ENCODE measurements at regions not wholly inside any gene's neighbourhood (a gene's known extent, or its start where the extent isn't known, plus 50 kb on each side); places are given as distances from the start of the nearest gene placed in this dataset.

DNA sequence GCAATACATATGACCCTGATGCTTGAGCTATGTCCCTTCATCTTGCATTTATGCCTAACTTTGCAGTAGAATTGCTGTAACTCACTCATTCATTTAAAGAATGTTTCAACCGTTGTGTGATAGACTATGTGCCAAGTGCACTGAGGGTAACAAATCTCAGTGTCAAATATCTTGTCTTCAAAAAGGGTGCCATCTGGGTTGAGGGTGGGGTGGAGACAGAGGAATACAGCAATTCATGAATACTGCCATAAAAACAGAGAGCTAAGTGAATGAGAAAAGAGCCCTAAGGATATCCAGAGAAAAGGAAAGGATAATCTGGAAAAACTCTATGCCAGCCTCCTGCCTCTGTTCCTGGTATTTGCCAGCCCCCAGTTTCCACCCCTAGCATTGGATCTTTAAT, 1534.4 kb upstream of the PIK3C3 start:
- Histone ChIP-seq H3K27ac (no peak overlapping the region), H3K36me3 (no peaks in the 10 kb centered on the region), H3K27me3 (no peaks in the 10 kb centered on the region), H3K9me3 (no peaks in the 10 kb centered on the region), H3K4me3 (no peak overlapping the region), H3K4me1 (no peaks in the 10 kb centered on the region)
- ATAC-seq (ENCODE audit: low FRiP score in 2 of 2) (no peak), DNase-seq (no peak)
- TF ChIP-seq, protein P1, sequence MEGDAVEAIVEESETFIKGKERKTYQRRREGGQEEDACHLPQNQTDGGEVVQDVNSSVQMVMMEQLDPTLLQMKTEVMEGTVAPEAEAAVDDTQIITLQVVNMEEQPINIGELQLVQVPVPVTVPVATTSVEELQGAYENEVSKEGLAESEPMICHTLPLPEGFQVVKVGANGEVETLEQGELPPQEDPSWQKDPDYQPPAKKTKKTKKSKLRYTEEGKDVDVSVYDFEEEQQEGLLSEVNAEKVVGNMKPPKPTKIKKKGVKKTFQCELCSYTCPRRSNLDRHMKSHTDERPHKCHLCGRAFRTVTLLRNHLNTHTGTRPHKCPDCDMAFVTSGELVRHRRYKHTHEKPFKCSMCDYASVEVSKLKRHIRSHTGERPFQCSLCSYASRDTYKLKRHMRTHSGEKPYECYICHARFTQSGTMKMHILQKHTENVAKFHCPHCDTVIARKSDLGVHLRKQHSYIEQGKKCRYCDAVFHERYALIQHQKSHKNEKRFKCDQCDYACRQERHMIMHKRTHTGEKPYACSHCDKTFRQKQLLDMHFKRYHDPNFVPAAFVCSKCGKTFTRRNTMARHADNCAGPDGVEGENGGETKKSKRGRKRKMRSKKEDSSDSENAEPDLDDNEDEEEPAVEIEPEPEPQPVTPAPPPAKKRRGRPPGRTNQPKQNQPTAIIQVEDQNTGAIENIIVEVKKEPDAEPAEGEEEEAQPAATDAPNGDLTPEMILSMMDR (IDR thresholded peaks at IDR 0.05), result no peak
- no peak for TF ChIP-seq POLR2AphosphoS5 (IDR thresholded peaks at IDR 0.05)
- no peak for TF ChIP-seq POLR2A (IDR thresholded peaks at IDR 0.05)
- no peak for TF ChIP-seq EP300 (IDR thresholded peaks at IDR 0.05)
- WGBS, 2 donors, result 64 to 77% methylated on average over 1 of the region's 1 CpG

DNA sequence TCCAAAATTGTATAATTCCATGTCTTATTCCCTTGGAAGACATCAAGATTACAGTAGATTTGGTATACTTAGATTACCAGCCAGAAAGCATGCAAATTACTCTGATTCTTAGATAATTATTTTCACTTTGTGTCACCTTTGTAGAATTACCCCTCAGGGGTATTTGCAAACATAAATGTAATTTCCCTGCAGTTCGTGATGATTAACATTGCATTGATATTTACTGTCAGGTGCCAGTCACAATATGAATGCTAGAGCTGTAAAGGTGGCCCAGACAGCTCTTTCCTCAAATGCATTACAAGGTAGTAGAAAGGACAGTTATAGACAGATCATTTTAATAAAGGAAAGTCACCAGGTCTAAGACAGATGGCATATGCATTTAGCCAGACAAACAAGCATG, 1537.5 kb upstream of the PIK3C3 start:
- Histone ChIP-seq H3K27ac (no peak overlapping the region), H3K4me1 (no peaks in the 10 kb centered on the region), H3K9me3 (no peaks in the 10 kb centered on the region), H3K4me3 (no peak overlapping the region), H3K27me3 (no peaks in the 10 kb centered on the region), H3K36me3 (no peaks in the 10 kb centered on the region)
- 58 to 62% methylated on average over 1 of the region's 1 CpG for WGBS, 2 donors
- no peak for DNase-seq
- ATAC-seq (ENCODE audit: low FRiP score in 2 of 2), result no peak
- TF ChIP-seq, protein P1 (IDR thresholded peaks at IDR 0.05), result no peak
- no peak for TF ChIP-seq EP300 (IDR thresholded peaks at IDR 0.05)
- TF ChIP-seq POLR2A (IDR thresholded peaks at IDR 0.05), result no peak
- TF ChIP-seq POLR2AphosphoS5 (IDR thresholded peaks at IDR 0.05), result no peak

DNA sequence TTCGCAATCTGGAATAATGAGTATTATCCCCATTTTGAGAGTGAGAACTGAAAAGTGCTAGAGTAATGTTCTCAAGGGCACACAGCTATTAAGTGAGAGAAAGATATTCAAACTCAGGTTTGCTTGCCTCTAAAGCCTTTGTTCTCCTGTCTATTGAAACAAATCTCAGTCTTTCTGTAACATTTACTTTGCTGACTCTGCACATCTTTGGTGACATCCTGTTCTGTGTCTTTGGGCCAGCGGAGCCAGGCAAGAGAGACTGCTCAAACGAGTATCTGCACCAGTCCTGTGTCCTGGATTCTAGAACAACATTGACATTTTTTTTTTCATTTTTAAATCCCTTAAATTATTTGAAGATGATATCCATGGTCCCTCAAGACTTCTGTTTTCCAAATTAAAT, 1539.2 kb upstream of the PIK3C3 start:
- Histone ChIP-seq H3K36me3 (no peaks in the 10 kb centered on the region), H3K9me3 (no peaks in the 10 kb centered on the region), H3K27ac (no peak overlapping the region), H3K27me3 (no peaks in the 10 kb centered on the region), H3K4me3 (no peak overlapping the region), H3K4me1 (no peaks in the 10 kb centered on the region)
- no peak for ATAC-seq (ENCODE audit: low FRiP score in 2 of 2)
- TF ChIP-seq POLR2AphosphoS5 (IDR thresholded peaks at IDR 0.05) (no peak), EP300 (IDR thresholded peaks at IDR 0.05) (no peak), POLR2A (IDR thresholded peaks at IDR 0.05) (no peak)
- TF ChIP-seq, protein P1 (IDR thresholded peaks at IDR 0.05), result no peak
- no peak for DNase-seq
- WGBS, 2 donors, result 60 to 65% methylated on average over 3 of the region's 3 CpGs

DNA sequence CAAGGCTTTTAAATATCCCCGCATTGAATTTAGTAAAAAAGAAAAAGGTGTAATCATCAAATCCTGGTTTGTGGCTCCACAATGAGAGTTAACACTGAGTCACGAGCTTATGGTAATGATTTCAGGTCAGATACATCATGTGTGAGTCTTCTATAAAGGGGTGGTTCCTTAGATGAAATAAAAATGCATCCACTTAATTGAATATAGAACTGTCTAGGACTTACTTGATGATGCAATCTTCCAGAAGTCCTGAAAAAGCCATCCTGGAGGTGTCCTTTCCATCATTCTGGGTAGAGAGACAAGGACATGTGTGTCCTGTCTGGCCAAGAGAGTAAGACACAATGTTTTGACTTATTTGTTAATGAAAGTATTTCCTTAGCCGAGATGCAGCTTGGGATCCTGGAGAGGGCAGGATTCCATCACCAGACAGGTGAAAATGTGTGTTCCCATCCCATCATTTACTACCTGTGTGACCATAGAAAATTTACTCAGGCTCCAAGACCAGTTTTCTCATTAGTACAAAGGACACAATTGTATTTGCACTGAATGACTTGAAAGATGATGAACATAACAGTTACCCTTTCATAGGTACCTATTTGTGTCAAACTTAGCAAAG, 1539.8 kb upstream of the PIK3C3 start:
- Histone ChIP-seq H3K4me3 (no peak overlapping the region), H3K36me3 (no peaks in the 10 kb centered on the region), H3K27me3 (no peaks in the 10 kb centered on the region), H3K9me3 (no peaks in the 10 kb centered on the region), H3K4me1 (no peaks in the 10 kb centered on the region), H3K27ac (no peak overlapping the region)
- WGBS, 2 donors, result 72 to 77% methylated on average over 3 of the region's 3 CpGs
- ATAC-seq (ENCODE audit: low FRiP score in 2 of 2), result no peak
- no peak for DNase-seq
- TF ChIP-seq, protein P1 (IDR thresholded peaks at IDR 0.05), result no peak
- TF ChIP-seq EP300 (IDR thresholded peaks at IDR 0.05) (no peak), POLR2A (IDR thresholded peaks at IDR 0.05) (no peak), POLR2AphosphoS5 (IDR thresholded peaks at IDR 0.05) (no peak)

DNA sequence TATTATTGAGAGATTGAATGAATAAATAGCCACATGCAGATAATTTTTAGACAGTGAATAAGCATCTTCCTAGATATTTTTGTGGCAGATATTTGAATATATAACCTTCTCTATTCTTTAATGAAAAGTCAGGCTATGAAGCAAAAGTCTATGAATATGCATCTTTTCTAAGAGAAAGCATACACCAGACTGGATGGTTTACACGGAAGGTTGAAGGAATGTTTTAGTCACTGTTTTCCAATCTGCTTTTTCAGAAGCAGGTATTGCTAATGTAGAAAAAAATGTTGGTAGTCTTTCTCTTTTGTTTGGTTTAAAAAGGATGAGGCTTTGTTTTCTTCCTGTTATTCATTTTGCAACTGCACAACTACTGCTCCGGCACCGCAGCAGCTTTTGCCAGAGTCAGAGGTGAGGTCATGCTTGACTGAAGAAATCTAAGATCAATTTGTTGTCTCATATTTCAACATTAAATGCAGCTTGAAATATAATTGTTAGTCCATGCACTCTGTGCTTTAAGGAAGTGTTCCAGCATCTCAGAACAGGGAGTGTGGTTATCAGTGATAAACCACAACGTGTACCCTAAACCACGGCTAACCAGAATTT, 1540.8 kb upstream of the PIK3C3 start:
- Histone ChIP-seq H3K9me3 (no peaks in the 10 kb centered on the region), H3K4me1 (no peaks in the 10 kb centered on the region), H3K36me3 (no peaks in the 10 kb centered on the region), H3K27me3 (no peaks in the 10 kb centered on the region), H3K4me3 (no peak overlapping the region), H3K27ac (no peak overlapping the region)
- 29 to 48% methylated on average over 5 of the region's 5 CpGs for WGBS, 2 donors
- no peak for ATAC-seq (ENCODE audit: low FRiP score in 2 of 2)
- DNase-seq, result no peak
- TF ChIP-seq POLR2A (IDR thresholded peaks at IDR 0.05), result no peak
- no peak for TF ChIP-seq POLR2AphosphoS5 (IDR thresholded peaks at IDR 0.05)
- TF ChIP-seq, protein P1 (IDR thresholded peaks at IDR 0.05), result no peak
- no peak for TF ChIP-seq EP300 (IDR thresholded peaks at IDR 0.05)
